T1000 (cell line): ENCODE measurements at regions not wholly inside any gene's neighbourhood (a gene's known extent, or its start where the extent isn't known, plus 50 kb on each side); places are given as distances from the start of the nearest gene placed in this dataset.
"Not testable (repeated sequence)": the region's sequence is repeated elsewhere in the genome, so short reads cannot be mapped to it uniquely, and the experiment has no call there.

Experiments
- DNase-seq: peaks from one replicate; lab custom pipeline; 2025; ENCODE audit warnings: mixed read lengths; lab: John Stamatoyannopoulos, UW

- DNase-seq: no peak
These were observed 51.8 kb downstream of the TEX44 start for GRCh38 chr2:231644426-231644825.

- DNase-seq: no peak
These were observed 53.8 kb downstream of the TEX44 start for GRCh38 chr2:231646476-231646875.

GRCh38 chr2:231648579-231649174 lies 56.0 kb downstream of the TEX44 start:
- DNase-seq: peak; percentile 52

- DNase-seq: not testable (repeated sequence)
These were observed 56.8 kb upstream of the PTMA start for GRCh38 chr2:231651561-231651960.

- no peak for DNase-seq
These were observed 52.8 kb upstream of the PTMA start for GRCh38 chr2:231655488-231655887.

GRCh38 chr2:231655894-231656293 lies 52.4 kb upstream of the PTMA start:
- DNase-seq: no peak
